HepG2 (cell line): ENCODE measurements at regions not wholly inside any gene's neighbourhood (a gene's known extent, or its start where the extent isn't known, plus 50 kb on each side); places are given as distances from the start of the nearest gene placed in this dataset.

Experiments
- ATAC-seq: fragments of 200-7000 bp; cut with Tn5 transposase; 3 replicates; pipeline ENCODE4 v1.9.1; 2020; ENCODE audit warnings: mild to moderate bottlenecking, moderate library complexity
- BruUV-seq: library from RNA; stranded (reverse); fragments of 400-500 nt; replicated peaks from 2 replicates; lab custom pipeline; 2021; lab: Mats Ljungman, UMichigan
- CTCF ChIA-PET: fragments of 300-600 bp; formaldehyde crosslinking; extraction: SDS; loops from one replicate; lab custom pipeline; 2021; ENCODE audit warnings: low total read pairs, inconsistent platforms, low intra/inter-chr PET ratio; lab: Yijun Ruan, JAX
- POLR2A ChIA-PET: fragments of 350-600 bp; sonication (Branson Sonifier 250); formaldehyde crosslinking; loops from one replicate; lab custom pipeline; 2020; ENCODE audit warnings: antibody characterized with exemption, inconsistent platforms; lab: Yijun Ruan, JAX
- DNase-seq: peaks from one replicate; pipeline ENCODE4 v3.0.0-alpha.2; 2015; ENCODE audit warnings: low spot score
- FAIRE-seq: peaks from 3 replicates; lab custom pipeline; 2011; peaks lifted over from hg19 to GRCh38; lab: Jason Lieb, UNC
- H2AFZ ChIP-seq: one replicate; pipeline ENCODE4 v1.6.1; 2011; ENCODE audit warnings: low read length, inconsistent platforms
- H3K27ac ChIP-seq: fragments of 300-600 bp; 3 replicates; pipeline ENCODE4 v1.8.0; 2011; ENCODE audit warnings: mixed run types, mild to moderate bottlenecking, mixed read lengths, low read length, inconsistent platforms; ENCODE audit not compliant: insufficient read depth; ENCODE audit errors: extremely low read length
- H3K27me3 ChIP-seq, 2 experiments: fragments of 200-600 bp in 1 of 2; 2 replicates in 1 of 2; 3 replicates in 1 of 2; pipeline versions ENCODE4 v1.6.0 to v1.8.0; 2011; ENCODE audit warnings: low read length in 2 of 2, mild to moderate bottlenecking in 2 of 2, moderate library complexity in 2 of 2, inconsistent platforms in 1 of 2; ENCODE audit not compliant: insufficient read depth in 2 of 2, control insufficient read depth in 1 of 2
- H3K36me3 ChIP-seq, 2 experiments: fragments of 200-600 bp in 1 of 2; replicated peaks in 1 of 2; 2 replicates in 1 of 2; 3 replicates in 1 of 2; pipeline versions ENCODE4 v1.5.1 to v1.8.0; 2011; ENCODE audit warnings: low read length in 2 of 2, inconsistent platforms in 1 of 2; ENCODE audit not compliant: insufficient read depth in 2 of 2, control insufficient read depth in 1 of 2
- H3K4me1 ChIP-seq: 2 replicates; pipeline ENCODE4 v1.5.1; 2012; ENCODE audit warnings: low read length, inconsistent platforms; ENCODE audit not compliant: insufficient read depth
- H3K4me2 ChIP-seq: 2 replicates; pipeline ENCODE4 v1.6.0; 2011; ENCODE audit warnings: low read depth, low read length, inconsistent platforms
- H3K4me3 ChIP-seq, 3 experiments: fragments of 200-600 bp in 1 of 3; sonication (generic), shearing (Covaris generic) in 1 of 3; replicated peaks in 1 of 3; 2 replicates each; pipeline ENCODE4 v1.5.1; 2011 to 2016; ENCODE audit warnings: low read length in 3 of 3, inconsistent platforms in 2 of 3, low read depth in 2 of 3, mild to moderate bottlenecking in 2 of 3, control low read depth in 1 of 3, mixed read lengths in 1 of 3; ENCODE audit not compliant: insufficient read depth in 1 of 3
- H3K79me2 ChIP-seq: one replicate; pipeline ENCODE4 v1.6.1; 2011; ENCODE audit warnings: low read length, inconsistent platforms; ENCODE audit not compliant: insufficient read depth
- H3K9ac ChIP-seq: 2 replicates; pipeline ENCODE4 v1.6.0; 2011; ENCODE audit warnings: mild to moderate bottlenecking, low read depth, low read length, inconsistent platforms; ENCODE audit not compliant: insufficient read depth
- H3K9me3 ChIP-seq: 2 replicates; pipeline ENCODE4 v1.5.1; 2012; ENCODE audit warnings: mild to moderate bottlenecking, low read length
- H4K20me1 ChIP-seq: 2 replicates; pipeline ENCODE4 v1.6.0; 2011; ENCODE audit warnings: inconsistent platforms, mild to moderate bottlenecking, low read length, moderate library complexity; ENCODE audit not compliant: insufficient read depth
- AKNA ChIP-seq: sonication (generic); formaldehyde crosslinking; IDR thresholded peaks from 2 replicates; pipeline ENCODE4 v1.4.0; 2020; ENCODE audit warnings: missing genetic modification reagents, borderline replicate concordance
- CREBL2 ChIP-seq: sonication (generic); formaldehyde crosslinking; IDR thresholded peaks from 2 replicates; pipeline ENCODE4 v1.8.1; 2023; ENCODE audit warnings: missing genetic modification reagents, mild to moderate bottlenecking, borderline replicate concordance
- ESRRA ChIP-seq: sonication (generic); formaldehyde crosslinking; IDR thresholded peaks from 2 replicates; pipeline ENCODE4 v1.5.1; 2020; ENCODE audit warnings: mild to moderate bottlenecking, low read depth, missing genetic modification reagents
- MTF1 ChIP-seq: sonication (generic); formaldehyde crosslinking; IDR thresholded peaks from 2 replicates; pipeline ENCODE4 v1.5.0; 2020; ENCODE audit warnings: missing genetic modification reagents
- MXI1 ChIP-seq: IDR thresholded peaks from 3 replicates; pipeline ENCODE4 v1.6.1; 2012; ENCODE audit warnings: low read depth, low read length, inconsistent platforms, borderline replicate concordance
- MZF1 ChIP-seq: sonication (generic); formaldehyde crosslinking; IDR thresholded peaks from 2 replicates; pipeline ENCODE4 v1.8.1; 2023; ENCODE audit warnings: mild to moderate bottlenecking, missing genetic modification reagents, borderline replicate concordance
- NFYB ChIP-seq: sonication (generic); formaldehyde crosslinking; IDR thresholded peaks from 2 replicates; pipeline ENCODE4 v1.4.0; 2020; ENCODE audit warnings: missing genetic modification reagents
- SKI ChIP-seq: fragments of 450-650 bp; IDR thresholded peaks from one replicate; pipeline ENCODE4 v1.6.1; 2018; ENCODE audit warnings: mild to moderate bottlenecking; ENCODE audit not compliant: partially characterized antibody
- ZNF274 ChIP-seq: sonication (generic); formaldehyde crosslinking; IDR thresholded peaks from 2 replicates; pipeline ENCODE4 v1.5.1; 2020; ENCODE audit warnings: mild to moderate bottlenecking, missing genetic modification reagents
- ZNF460 ChIP-seq: sonication (generic); formaldehyde crosslinking; IDR thresholded peaks from 2 replicates; pipeline ENCODE4 v1.5.1; 2020; ENCODE audit warnings: missing genetic modification reagents, mild to moderate bottlenecking, borderline replicate concordance
- ZNF83 ChIP-seq: sonication (generic); formaldehyde crosslinking; IDR thresholded peaks from 2 replicates; pipeline ENCODE4 v1.4.0; 2020; ENCODE audit warnings: missing genetic modification reagents, mild to moderate bottlenecking, borderline replicate concordance
- ZSCAN12 ChIP-seq: sonication (generic); formaldehyde crosslinking; IDR thresholded peaks from 2 replicates; pipeline ENCODE4 v1.9.0; 2021; ENCODE audit warnings: mild to moderate bottlenecking, missing genetic modification reagents
- WGBS: methylation state at CpG from one replicate; pipeline ENCODE4 v1.1.6; 2017; ENCODE audit warnings: low lambda C conversion rate; 5-methylcytosine and 5-hydroxymethylcytosine counted together
- in situ Hi-C: cut with HindIII; loops from 2 replicates; pipeline ENCODE4 v1.10.0; 2017; ENCODE audit warnings: low pct_unique_long_range_greater_than_20kb; ENCODE audit not compliant: extremely low pct_ligation_motif_present
- intact Hi-C: fragments of 100-400 bp; cut with micrococcal nuclease; formaldehyde crosslinking; loops from one replicate; pipeline ENCODE4 v1.10.0; 2022; ENCODE audit not compliant: unreplicated experiment

DNA sequence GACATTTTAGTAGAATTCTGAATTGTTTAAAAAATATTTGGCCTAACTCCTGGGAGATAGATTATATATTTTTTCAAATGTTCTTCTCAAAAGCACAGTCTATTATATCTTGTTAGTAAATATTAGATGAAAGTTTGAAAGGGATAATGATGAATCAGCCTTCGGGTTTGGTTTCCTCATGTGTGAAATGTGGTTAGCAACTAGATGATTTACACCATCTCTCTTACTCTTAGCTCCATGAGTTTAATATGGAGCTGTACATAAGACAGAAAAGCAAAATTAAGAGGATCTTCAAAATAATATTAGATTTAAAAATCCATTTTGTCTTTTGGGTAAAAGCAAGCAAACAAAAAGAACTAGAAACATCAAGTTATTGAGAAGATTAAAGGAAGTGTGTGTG lies 120.8 kb upstream of the SFRP2 start:
- 2% methylated on average over 1 of the region's 1 CpG for WGBS
- no peaks in the 10 kb centered on the region for H3K4me1 ChIP-seq
- H3K27ac ChIP-seq = no peak overlapping the region
- no peaks in the 10 kb centered on the region for H4K20me1 ChIP-seq
- POLR2A ChIA-PET = no interaction called here
- no peak for DNase-seq
- H3K4me3 ChIP-seq = no peak overlapping the region
- BruUV-seq = no TSS peak
- H3K79me2 ChIP-seq = no peaks in the 10 kb centered on the region
- H3K27me3 ChIP-seq = no peaks in the 10 kb centered on the region
- no peak for ATAC-seq
- CTCF ChIA-PET = no interaction called here
- intact Hi-C loops (no loop called here), in situ Hi-C loops (no loop called here)
- FAIRE-seq = no peak
- no peaks in the 10 kb centered on the region for H3K9me3 ChIP-seq
- no peaks in the 10 kb centered on the region for H3K36me3 ChIP-seq
- TF ChIP-seq MXI1 (no peak), ESRRA (CRISPR knock-in tag) (no peak), AKNA (CRISPR knock-in tag) (no peak), NFYB (CRISPR knock-in tag) (no peak), ZNF274 (CRISPR knock-in tag) (no peak), SKI (no peak), CREBL2 (CRISPR knock-in tag) (no peak), ZNF83 (CRISPR knock-in tag) (no peak), MZF1 (no peak), ZNF460 (CRISPR knock-in tag) (no peak), ZSCAN12 (CRISPR knock-in tag) (no peak), MTF1 (CRISPR knock-in tag) (no peak)
- no peak overlapping the region for H2AFZ ChIP-seq
- no peak overlapping the region for H3K9ac ChIP-seq
- H3K4me2 ChIP-seq = no peak overlapping the region
